ENCODE measurements at regions not wholly inside any gene's neighbourhood (a gene's known extent, or its start where the extent isn't known, plus 50 kb on each side); places are given as distances from the start of the nearest gene placed in this dataset.

DNA sequence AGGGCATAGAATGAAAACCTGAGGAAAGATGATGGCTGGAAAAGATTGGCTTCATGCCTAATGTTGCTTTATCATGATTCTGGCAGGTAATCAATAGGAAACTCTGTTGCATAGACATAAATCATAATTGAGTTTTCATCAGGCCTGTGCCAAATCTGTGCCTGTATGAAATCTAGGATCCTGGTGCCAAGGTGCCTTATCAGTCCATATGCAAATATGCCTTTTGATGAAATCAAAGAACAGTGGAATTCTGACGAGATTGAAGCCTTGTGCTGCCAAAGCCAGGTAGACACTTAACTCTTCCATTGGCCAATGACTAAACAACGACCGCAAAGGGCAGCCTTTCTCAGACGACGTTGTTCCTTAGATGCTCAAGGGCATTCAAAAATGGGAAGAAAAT is 170.0 kb upstream of the CRIM1 start (continued):
- TF ChIP-seq, protein P1, sequence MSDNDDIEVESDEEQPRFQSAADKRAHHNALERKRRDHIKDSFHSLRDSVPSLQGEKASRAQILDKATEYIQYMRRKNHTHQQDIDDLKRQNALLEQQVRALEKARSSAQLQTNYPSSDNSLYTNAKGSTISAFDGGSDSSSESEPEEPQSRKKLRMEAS (IDR thresholded peaks at IDR 0.05; ENCODE audit: low read depth): no peak
- TF ChIP-seq TEAD4 (IDR thresholded peaks at IDR 0.05; ENCODE audit: borderline replicate concordance, insufficient read depth) (no peak), EP300 (IDR thresholded peaks at IDR 0.05; ENCODE audit: borderline replicate concordance in 1 of 2, low read depth in 1 of 2, low read length in 1 of 2) (no peak), TAF1 (IDR thresholded peaks at IDR 0.05; ENCODE audit: borderline replicate concordance, low read depth, low read length) (no peak), JUND (IDR thresholded peaks at IDR 0.05) (no peak), FOXM1 (IDR thresholded peaks at IDR 0.05; ENCODE audit: low read depth) (no peak), SMC3 (IDR thresholded peaks at IDR 0.05; ENCODE audit: low read depth, low read length) (no peak), ELF1 (IDR thresholded peaks at IDR 0.05) (no peak), CHD2 (IDR thresholded peaks at IDR 0.05; ENCODE audit: low read length, partially characterized antibody) (no peak)
- TF ChIP-seq, protein P2, sequence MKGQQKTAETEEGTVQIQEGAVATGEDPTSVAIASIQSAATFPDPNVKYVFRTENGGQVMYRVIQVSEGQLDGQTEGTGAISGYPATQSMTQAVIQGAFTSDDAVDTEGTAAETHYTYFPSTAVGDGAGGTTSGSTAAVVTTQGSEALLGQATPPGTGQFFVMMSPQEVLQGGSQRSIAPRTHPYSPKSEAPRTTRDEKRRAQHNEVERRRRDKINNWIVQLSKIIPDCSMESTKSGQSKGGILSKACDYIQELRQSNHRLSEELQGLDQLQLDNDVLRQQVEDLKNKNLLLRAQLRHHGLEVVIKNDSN (IDR thresholded peaks at IDR 0.05; ENCODE audit: borderline replicate concordance, low read depth): no peak

DNA sequence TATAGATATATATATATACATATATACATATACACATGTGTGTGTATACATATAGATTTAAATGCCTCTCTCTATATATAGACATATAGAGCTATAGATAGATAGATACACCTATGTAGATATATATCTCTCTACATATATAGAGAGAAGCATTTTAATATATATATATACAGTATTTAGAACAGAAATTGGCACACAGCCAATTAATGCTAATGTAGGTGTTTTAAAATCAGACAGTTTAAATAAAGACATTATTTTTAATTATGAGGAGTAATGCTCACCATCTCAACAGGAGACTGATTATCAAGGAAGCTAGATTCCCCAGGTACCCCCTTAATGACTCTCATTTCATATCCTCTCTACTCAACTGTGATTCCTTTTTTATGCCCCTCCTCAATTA is 170.7 kb upstream of the CRIM1 start:
- H3K4me3 ChIP-seq (ENCODE audit: low read depth in 2 of 2, low read length in 1 of 2): no peak overlapping the region
- ChIA-PET CTCF (no interaction called here), POLR2A (no interaction called here)
- H3K9me2 ChIP-seq: no peaks in the 10 kb centered on the region
- H3K9me3 ChIP-seq: no peaks in the 10 kb centered on the region
- H3K27me3 ChIP-seq (ENCODE audit: insufficient read depth): no peaks in the 10 kb centered on the region
- H3K9ac ChIP-seq: no peak overlapping the region
- no peaks in the 10 kb centered on the region for H4K20me1 ChIP-seq (ENCODE audit: insufficient read depth)
- peaks cover 3% of the 10 kb centered on the region for H3F3A ChIP-seq (replicated peaks; ENCODE audit: insufficient read depth)
- H3K27ac ChIP-seq (ENCODE audit: low read depth in 2 of 2, low read length in 1 of 2): no peak overlapping the region
- H3K36me3 ChIP-seq (replicated peaks in 1 of 2; ENCODE audit: control insufficient read depth in 1 of 2, insufficient read depth in 2 of 2, low read length in 1 of 2): no peaks in the 10 kb centered on the region
- no peaks in the 10 kb centered on the region for H3K4me1 ChIP-seq (ENCODE audit: control insufficient read depth in 1 of 2, insufficient read depth in 2 of 2, low read depth in 1 of 2, low read length in 1 of 2)
- no peak overlapping the region for H2AFZ ChIP-seq (ENCODE audit: low read depth)
- no peaks in the 10 kb centered on the region for H3K79me2 ChIP-seq (ENCODE audit: insufficient read depth)
- TF ChIP-seq, protein P3, sequence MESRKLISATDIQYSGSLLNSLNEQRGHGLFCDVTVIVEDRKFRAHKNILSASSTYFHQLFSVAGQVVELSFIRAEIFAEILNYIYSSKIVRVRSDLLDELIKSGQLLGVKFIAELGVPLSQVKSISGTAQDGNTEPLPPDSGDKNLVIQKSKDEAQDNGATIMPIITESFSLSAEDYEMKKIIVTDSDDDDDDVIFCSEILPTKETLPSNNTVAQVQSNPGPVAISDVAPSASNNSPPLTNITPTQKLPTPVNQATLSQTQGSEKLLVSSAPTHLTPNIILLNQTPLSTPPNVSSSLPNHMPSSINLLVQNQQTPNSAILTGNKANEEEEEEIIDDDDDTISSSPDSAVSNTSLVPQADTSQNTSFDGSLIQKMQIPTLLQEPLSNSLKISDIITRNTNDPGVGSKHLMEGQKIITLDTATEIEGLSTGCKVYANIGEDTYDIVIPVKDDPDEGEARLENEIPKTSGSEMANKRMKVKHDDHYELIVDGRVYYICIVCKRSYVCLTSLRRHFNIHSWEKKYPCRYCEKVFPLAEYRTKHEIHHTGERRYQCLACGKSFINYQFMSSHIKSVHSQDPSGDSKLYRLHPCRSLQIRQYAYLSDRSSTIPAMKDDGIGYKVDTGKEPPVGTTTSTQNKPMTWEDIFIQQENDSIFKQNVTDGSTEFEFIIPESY (IDR thresholded peaks at IDR 0.05; ENCODE audit: borderline replicate concordance, low read depth): no peak
- TF ChIP-seq FOXM1 (IDR thresholded peaks at IDR 0.05; ENCODE audit: low read depth) (no peak), POLR2AphosphoS5 (IDR thresholded peaks at IDR 0.05; ENCODE audit: low read depth, low read length) (no peak), RAD21 (IDR thresholded peaks at IDR 0.05; ENCODE audit: low read length) (no peak), GABPA (IDR thresholded peaks at IDR 0.05; ENCODE audit: low read depth) (no peak), NFIC (IDR thresholded peaks at IDR 0.05; ENCODE audit: borderline replicate concordance) (no peak), MXI1 (IDR thresholded peaks at IDR 0.05; ENCODE audit: low read depth, low read length) (no peak), ELF1 (IDR thresholded peaks at IDR 0.05) (no peak), TAF1 (IDR thresholded peaks at IDR 0.05; ENCODE audit: borderline replicate concordance, low read depth, low read length) (no peak), SMC3 (IDR thresholded peaks at IDR 0.05; ENCODE audit: low read depth, low read length) (no peak), JUND (IDR thresholded peaks at IDR 0.05) (no peak), YY1 (IDR thresholded peaks at IDR 0.05; ENCODE audit: low read depth) (no peak), GATA2 (CRISPR knock-in tag; IDR thresholded peaks at IDR 0.05) (no peak), TEAD4 (IDR thresholded peaks at IDR 0.05; ENCODE audit: borderline replicate concordance, insufficient read depth) (no peak), RXRA (IDR thresholded peaks at IDR 0.05; ENCODE audit: borderline replicate concordance, low read depth) (no peak)
- TF ChIP-seq, protein P1 (IDR thresholded peaks at IDR 0.05; ENCODE audit: low read depth): no peak
- TF ChIP-seq, protein P4, sequence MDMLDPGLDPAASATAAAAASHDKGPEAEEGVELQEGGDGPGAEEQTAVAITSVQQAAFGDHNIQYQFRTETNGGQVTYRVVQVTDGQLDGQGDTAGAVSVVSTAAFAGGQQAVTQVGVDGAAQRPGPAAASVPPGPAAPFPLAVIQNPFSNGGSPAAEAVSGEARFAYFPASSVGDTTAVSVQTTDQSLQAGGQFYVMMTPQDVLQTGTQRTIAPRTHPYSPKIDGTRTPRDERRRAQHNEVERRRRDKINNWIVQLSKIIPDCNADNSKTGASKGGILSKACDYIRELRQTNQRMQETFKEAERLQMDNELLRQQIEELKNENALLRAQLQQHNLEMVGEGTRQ (IDR thresholded peaks at IDR 0.05; ENCODE audit: borderline replicate concordance, low read depth, low read length): no peak
- TF ChIP-seq, protein P5, sequence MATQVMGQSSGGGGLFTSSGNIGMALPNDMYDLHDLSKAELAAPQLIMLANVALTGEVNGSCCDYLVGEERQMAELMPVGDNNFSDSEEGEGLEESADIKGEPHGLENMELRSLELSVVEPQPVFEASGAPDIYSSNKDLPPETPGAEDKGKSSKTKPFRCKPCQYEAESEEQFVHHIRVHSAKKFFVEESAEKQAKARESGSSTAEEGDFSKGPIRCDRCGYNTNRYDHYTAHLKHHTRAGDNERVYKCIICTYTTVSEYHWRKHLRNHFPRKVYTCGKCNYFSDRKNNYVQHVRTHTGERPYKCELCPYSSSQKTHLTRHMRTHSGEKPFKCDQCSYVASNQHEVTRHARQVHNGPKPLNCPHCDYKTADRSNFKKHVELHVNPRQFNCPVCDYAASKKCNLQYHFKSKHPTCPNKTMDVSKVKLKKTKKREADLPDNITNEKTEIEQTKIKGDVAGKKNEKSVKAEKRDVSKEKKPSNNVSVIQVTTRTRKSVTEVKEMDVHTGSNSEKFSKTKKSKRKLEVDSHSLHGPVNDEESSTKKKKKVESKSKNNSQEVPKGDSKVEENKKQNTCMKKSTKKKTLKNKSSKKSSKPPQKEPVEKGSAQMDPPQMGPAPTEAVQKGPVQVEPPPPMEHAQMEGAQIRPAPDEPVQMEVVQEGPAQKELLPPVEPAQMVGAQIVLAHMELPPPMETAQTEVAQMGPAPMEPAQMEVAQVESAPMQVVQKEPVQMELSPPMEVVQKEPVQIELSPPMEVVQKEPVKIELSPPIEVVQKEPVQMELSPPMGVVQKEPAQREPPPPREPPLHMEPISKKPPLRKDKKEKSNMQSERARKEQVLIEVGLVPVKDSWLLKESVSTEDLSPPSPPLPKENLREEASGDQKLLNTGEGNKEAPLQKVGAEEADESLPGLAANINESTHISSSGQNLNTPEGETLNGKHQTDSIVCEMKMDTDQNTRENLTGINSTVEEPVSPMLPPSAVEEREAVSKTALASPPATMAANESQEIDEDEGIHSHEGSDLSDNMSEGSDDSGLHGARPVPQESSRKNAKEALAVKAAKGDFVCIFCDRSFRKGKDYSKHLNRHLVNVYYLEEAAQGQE (IDR thresholded peaks at IDR 0.05; ENCODE audit: low read depth, low read length): no peak
- TF ChIP-seq, protein P6, sequence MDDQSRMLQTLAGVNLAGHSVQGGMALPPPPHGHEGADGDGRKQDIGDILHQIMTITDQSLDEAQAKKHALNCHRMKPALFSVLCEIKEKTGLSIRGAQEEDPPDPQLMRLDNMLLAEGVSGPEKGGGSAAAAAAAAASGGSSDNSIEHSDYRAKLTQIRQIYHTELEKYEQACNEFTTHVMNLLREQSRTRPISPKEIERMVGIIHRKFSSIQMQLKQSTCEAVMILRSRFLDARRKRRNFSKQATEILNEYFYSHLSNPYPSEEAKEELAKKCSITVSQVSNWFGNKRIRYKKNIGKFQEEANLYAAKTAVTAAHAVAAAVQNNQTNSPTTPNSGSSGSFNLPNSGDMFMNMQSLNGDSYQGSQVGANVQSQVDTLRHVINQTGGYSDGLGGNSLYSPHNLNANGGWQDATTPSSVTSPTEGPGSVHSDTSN (IDR thresholded peaks at IDR 0.05): no peak
- no peak overlapping the region for H3K4me2 ChIP-seq
- DNase-seq: no peak

All from SK-N-SH (cell line).